ENCODE measurements at regions not wholly inside any gene's neighbourhood (a gene's known extent, or its start where the extent isn't known, plus 50 kb on each side); places are given as distances from the start of the nearest gene placed in this dataset.

DNA sequence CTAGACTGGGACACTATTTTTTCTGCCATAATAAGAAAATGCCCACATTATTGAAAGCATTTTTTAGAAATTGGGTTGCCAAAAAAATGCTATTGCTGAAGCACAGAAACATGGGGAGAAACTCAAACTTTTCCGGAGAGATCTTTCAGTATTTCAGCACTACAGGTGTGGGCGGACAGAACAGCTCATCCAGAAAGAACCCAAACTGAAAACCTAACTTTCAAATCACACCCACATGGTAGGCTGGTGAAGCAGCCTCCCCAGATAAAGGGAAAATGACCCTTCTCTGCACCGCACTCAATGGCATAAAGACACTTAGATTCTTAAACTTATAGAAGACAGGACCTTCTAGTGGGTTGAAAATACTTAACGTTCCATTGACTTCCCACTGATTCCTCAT, 62.3 kb upstream of the TMPO start:
- CTCF ChIA-PET (ENCODE audit: low intra/inter-chr PET ratio), result no interaction called here
- TF ChIP-seq ZNF584 (CRISPR knock-in tag; IDR thresholded peaks at IDR 0.05; ENCODE audit: low read depth) (no peak), LCOR (CRISPR knock-in tag; IDR thresholded peaks at IDR 0.05) (no peak), EWSR1 (IDR thresholded peaks at IDR 0.05; ENCODE audit: borderline replicate concordance, low read depth, partially characterized antibody) (no peak), MTA1 (IDR thresholded peaks at IDR 0.05; ENCODE audit: borderline replicate concordance) (no peak)
- Histone ChIP-seq H3K36me3 (ENCODE audit: control insufficient read depth, insufficient read depth, low read length) (no peaks in the 10 kb centered on the region), H2AFZ (ENCODE audit: low read depth, low read length) (no peak overlapping the region), H3K9ac (ENCODE audit: insufficient read depth in 1 of 2, low read depth in 2 of 2, low read length in 2 of 2) (no peak overlapping the region), H3K4me3 (no peak overlapping the region), H3K4me2 (ENCODE audit: insufficient read depth, low read length) (no peak overlapping the region), H3K27me3 (ENCODE audit: control insufficient read depth in 2 of 2, insufficient read depth in 2 of 2, low read length in 2 of 2) (peaks cover 39 to 44% of the 10 kb centered on the region in 2 experiments), H3K9me1 (ENCODE audit: control insufficient read depth, insufficient read depth, low read length) (peaks cover 4% of the 10 kb centered on the region), H3K9me3 (replicated peaks; ENCODE audit: control insufficient read depth, insufficient read depth, low read depth, low read length) (no peaks in the 10 kb centered on the region), H3K79me2 (ENCODE audit: control insufficient read depth, insufficient read depth, low read length) (no peaks in the 10 kb centered on the region), H3K27ac (ENCODE audit: extremely low read depth, low read depth, low read length) (no peak overlapping the region), H4K20me1 (replicated peaks; ENCODE audit: control insufficient read depth, insufficient read depth, low read length) (0 out of 2 replicates have a peak, but pooled peaks cover 5% of the 10 kb centered on the region), H3K4me1 (replicated peaks in 1 of 2; ENCODE audit: control insufficient read depth in 2 of 2, insufficient read depth in 2 of 2, low read length in 2 of 2) (peaks cover 0 to 7% of the 10 kb centered on the region in 2 experiments; a peak in 2 of 5 replicates)
- no peak for FAIRE-seq
- intact Hi-C loops (cut with micrococcal nuclease), result no loop called here
- DNase-seq (ENCODE audit: extremely low read depth in 1 of 4, low spot score in 3 of 4), result no peak
- POLR2A ChIA-PET, result interaction anchor here (1.1 to 1.5 kb wide), 2 partner anchors 10 to 13 kb away, joined by 3 read pairs; no protein-coding TSS in a partner anchor
- ATAC-seq, result no peak
- BruUV-seq (replicated peaks), result no TSS peak
- in situ Hi-C loops (cut with MboI), result no loop called here
- WGBS (ENCODE audit: insufficient coverage, low coverage, missing lambda C conversion rate), result 4% methylated on average over 4 of the region's 4 CpGs

DNA sequence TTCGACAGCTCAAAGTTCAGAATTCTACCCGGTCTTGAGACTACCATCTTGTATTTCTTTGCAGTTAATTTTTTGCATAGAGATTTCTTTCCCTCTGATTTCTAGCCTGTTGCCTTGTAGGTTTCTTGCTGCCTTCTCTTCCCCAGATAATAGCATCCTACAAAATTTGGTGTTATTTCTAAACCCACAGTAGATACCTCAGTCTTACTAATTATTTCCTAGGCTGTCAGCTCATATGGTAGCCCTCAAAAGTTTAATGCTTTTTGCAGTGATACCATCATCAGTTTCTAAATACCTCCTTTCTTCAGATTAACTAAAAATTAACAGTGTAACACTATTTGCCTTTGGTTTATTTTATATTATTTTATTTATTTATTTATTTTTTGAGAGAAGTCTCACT, 61.9 kb upstream of the TMPO start:
- BruUV-seq (replicated peaks), result no TSS peak

More for the DNA sequence above, 61.9 kb upstream of the TMPO start:
- H3K4me3 ChIP-seq, result no peak overlapping the region
- H3K27me3 ChIP-seq (ENCODE audit: control insufficient read depth in 2 of 2, insufficient read depth in 2 of 2, low read length in 2 of 2), result peaks cover 39 to 43% of the 10 kb centered on the region in 2 experiments
- no peak for TF ChIP-seq TCF7L2 (IDR thresholded peaks at IDR 0.05; ENCODE audit: low read depth, low read length)
- no peak overlapping the region for H2AFZ ChIP-seq (ENCODE audit: low read depth, low read length)
- in situ Hi-C loops (cut with MboI) (no loop called here), intact Hi-C loops (cut with micrococcal nuclease) (no loop called here)
- no peak overlapping the region for H3K4me2 ChIP-seq (ENCODE audit: insufficient read depth, low read length)
- H3K9me1 ChIP-seq (ENCODE audit: control insufficient read depth, insufficient read depth, low read length), result peaks cover 4% of the 10 kb centered on the region
- no peak overlapping the region for H3K27ac ChIP-seq (ENCODE audit: extremely low read depth, low read depth, low read length)
- ChIA-PET CTCF (ENCODE audit: low intra/inter-chr PET ratio) (no interaction called here), POLR2A (interaction anchor here (0.9 to 1.5 kb wide), 3 partner anchors 9 to 17 kb away, joined by 3 to 4 read pairs (median 3); no protein-coding TSS in a partner anchor)
- H3K36me3 ChIP-seq (ENCODE audit: control insufficient read depth, insufficient read depth, low read length), result no peaks in the 10 kb centered on the region
- H3K4me1 ChIP-seq (replicated peaks in 1 of 2; ENCODE audit: control insufficient read depth in 2 of 2, insufficient read depth in 2 of 2, low read length in 2 of 2), result peaks cover 0 to 7% of the 10 kb centered on the region in 2 experiments; a peak in 2 of 5 replicates
- 0 out of 2 replicates have a peak, but pooled peaks cover 5% of the 10 kb centered on the region for H4K20me1 ChIP-seq (replicated peaks; ENCODE audit: control insufficient read depth, insufficient read depth, low read length)
- WGBS (ENCODE audit: insufficient coverage, low coverage, missing lambda C conversion rate), result 3% methylated on average over 2 of the region's 2 CpGs
- FAIRE-seq (no peak), ATAC-seq (no peak), DNase-seq (ENCODE audit: extremely low read depth in 1 of 4, low spot score in 3 of 4) (no peak)
- H3K79me2 ChIP-seq (ENCODE audit: control insufficient read depth, insufficient read depth, low read length), result no peaks in the 10 kb centered on the region
- no peaks in the 10 kb centered on the region for H3K9me3 ChIP-seq (replicated peaks; ENCODE audit: control insufficient read depth, insufficient read depth, low read depth, low read length)
- no peak overlapping the region for H3K9ac ChIP-seq (ENCODE audit: insufficient read depth in 1 of 2, low read depth in 2 of 2, low read length in 2 of 2)

All from K562 (cell line).